ENCODE measurements at regions not wholly inside any gene's neighbourhood (a gene's known extent, or its start where the extent isn't known, plus 50 kb on each side); places are given as distances from the start of the nearest gene placed in this dataset.

GRCh38 chr19:28609944-28610343, 603.0 kb downstream of the UQCRFS1 start:
- TF ChIP-seq POLR2A (IDR thresholded peaks at IDR 0.05) (no peak), POLR2AphosphoS5 (IDR thresholded peaks at IDR 0.05) (no peak), CTCF (IDR thresholded peaks at IDR 0.05) (no peak)
- H3K4me3 ChIP-seq, result no peak overlapping the region
- H3K9me3 ChIP-seq, result peaks cover 19 to 61% of the 10 kb centered on the region in 2 donors
- no peak for DNase-seq (ENCODE audit: low spot score in 2 of 2)
- no peaks in the 10 kb centered on the region for H3K36me3 ChIP-seq
- no peak overlapping the region for H3K27ac ChIP-seq
- H3K4me1 ChIP-seq, result no peaks in the 10 kb centered on the region
- intact Hi-C loops (cut with DNase I; ENCODE audit: low total_unique reads), result no loop called here
- H3K27me3 ChIP-seq, result no peaks in the 10 kb centered on the region

GRCh38 chr19:28609091-28609755, 603.7 kb downstream of the UQCRFS1 start:
- no peak overlapping the region for H3K4me3 ChIP-seq
- intact Hi-C loops (cut with DNase I; ENCODE audit: low total_unique reads), result no loop called here
- H3K4me1 ChIP-seq, result no peaks in the 10 kb centered on the region
- peaks cover 16 to 54% of the 10 kb centered on the region in 2 donors for H3K9me3 ChIP-seq
- no peak for DNase-seq (ENCODE audit: low spot score in 2 of 2)
- no peak overlapping the region for H3K27ac ChIP-seq
- H3K27me3 ChIP-seq, result no peaks in the 10 kb centered on the region
- no peak for TF ChIP-seq POLR2AphosphoS5 (IDR thresholded peaks at IDR 0.05)
- TF ChIP-seq POLR2A (IDR thresholded peaks at IDR 0.05), result no peak
- no peak for TF ChIP-seq CTCF (IDR thresholded peaks at IDR 0.05)
- H3K36me3 ChIP-seq, result no peaks in the 10 kb centered on the region

DNA sequence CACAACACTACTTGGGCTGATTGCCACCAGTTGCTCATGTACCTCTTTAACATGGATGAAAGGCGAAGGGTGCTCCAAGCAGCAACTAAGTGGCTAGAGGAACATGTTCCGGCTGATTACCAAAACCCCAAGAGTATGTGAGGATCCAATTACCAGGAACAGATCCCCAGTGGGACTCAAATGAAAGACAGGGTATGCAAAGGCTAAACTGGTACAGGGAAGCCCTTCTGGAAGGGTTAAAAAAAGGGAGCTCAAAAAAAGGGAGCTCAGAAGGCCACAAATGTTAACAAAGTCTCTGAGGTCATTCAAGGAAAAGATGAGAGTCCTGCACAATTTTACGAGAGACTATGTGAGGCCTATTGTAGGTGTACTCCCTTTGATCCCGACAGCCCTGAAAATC, 604.7 kb downstream of the UQCRFS1 start:
- Histone ChIP-seq H3K9me3 (peaks cover 16 to 45% of the 10 kb centered on the region in 2 donors), H3K27me3 (no peaks in the 10 kb centered on the region), H3K4me3 (no peak overlapping the region), H3K4me1 (no peaks in the 10 kb centered on the region), H3K27ac (no peak overlapping the region), H3K36me3 (no peaks in the 10 kb centered on the region)
- intact Hi-C loops (cut with DNase I; ENCODE audit: low total_unique reads), result no loop called here
- TF ChIP-seq POLR2A (IDR thresholded peaks at IDR 0.05), result no peak
- DNase-seq (ENCODE audit: low spot score in 2 of 2), result no peak

DNA sequence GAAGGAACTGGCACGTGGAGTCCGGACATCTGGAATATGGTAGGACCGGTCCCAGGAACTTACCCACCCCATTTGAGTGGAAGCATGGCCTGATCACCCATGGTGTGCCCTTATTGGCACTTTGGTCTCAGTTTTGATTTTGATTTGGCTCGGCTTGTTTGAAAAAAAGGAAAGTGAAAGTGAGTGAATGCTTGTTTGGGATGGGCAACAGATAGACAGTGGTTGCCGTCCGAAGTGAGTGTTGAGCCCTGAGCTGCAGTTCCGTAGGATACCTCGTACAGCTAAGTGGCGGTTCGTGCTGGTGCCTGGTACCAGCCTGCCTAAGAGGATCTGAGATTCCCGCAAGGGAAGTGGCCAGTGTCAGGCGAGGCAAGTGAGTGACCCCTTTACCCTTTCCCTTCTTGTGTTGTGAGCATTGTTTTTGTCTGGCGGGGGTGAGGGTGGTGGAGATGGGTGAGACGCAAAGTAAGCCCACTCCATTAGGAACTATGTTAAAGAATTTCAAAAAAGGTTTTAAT, 605.8 kb downstream of the UQCRFS1 start:
- intact Hi-C loops (cut with DNase I; ENCODE audit: low total_unique reads), result no loop called here
- Histone ChIP-seq H3K4me1 (no peaks in the 10 kb centered on the region), H3K9me3 (peaks cover 12 to 45% of the 10 kb centered on the region in 2 donors), H3K27me3 (no peaks in the 10 kb centered on the region), H3K4me3 (no peak overlapping the region), H3K36me3 (no peaks in the 10 kb centered on the region), H3K27ac (no peak overlapping the region)
- no peak for DNase-seq (ENCODE audit: low spot score in 2 of 2)
- TF ChIP-seq CTCF (IDR thresholded peaks at IDR 0.05) (no peak), POLR2A (IDR thresholded peaks at IDR 0.05) (no peak), POLR2AphosphoS5 (IDR thresholded peaks at IDR 0.05) (no peak)

DNA sequence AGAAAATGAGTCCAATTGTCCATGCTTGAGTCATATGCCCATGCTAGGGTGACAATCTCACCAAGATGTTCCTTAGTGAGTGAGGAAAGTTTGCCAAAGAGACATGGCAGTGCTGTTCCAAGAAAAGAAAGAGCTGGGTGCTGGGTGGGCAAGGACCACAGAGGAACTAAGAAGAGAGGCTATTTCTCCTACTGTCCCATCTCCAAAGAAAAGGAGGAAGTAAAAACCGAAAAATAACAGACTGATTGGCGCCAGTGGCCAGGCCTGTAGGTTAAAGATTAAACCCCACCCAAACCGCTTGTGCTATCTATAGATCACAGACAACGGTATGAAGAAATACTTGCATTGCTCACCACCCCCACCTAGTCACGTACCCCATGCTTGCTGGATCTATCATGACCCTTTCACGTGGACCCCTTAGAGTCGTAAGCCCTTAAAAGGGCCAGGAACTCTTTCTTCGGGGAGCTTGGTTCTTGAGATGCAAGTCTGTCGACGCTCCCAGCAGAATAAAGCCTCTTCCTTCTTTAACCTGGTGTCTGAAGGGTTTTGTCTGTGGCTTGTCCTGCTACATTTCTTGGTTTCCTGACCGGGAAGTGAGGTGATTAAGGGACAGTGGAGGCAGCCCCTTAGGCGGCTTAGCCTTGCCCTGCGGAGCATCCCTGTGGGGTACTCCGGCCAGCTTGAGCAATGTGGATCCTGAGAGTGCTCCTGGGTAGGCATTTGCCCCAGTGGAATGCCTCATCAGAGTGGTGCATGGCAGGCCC, 606.5 kb downstream of the UQCRFS1 start:
- H3K27me3 ChIP-seq, result no peaks in the 10 kb centered on the region
- DNase-seq (ENCODE audit: low spot score in 2 of 2), result no peak
- no peak overlapping the region for H3K4me3 ChIP-seq
- peaks cover 12 to 45% of the 10 kb centered on the region in 2 donors for H3K9me3 ChIP-seq
- no peaks in the 10 kb centered on the region for H3K4me1 ChIP-seq
- TF ChIP-seq POLR2A (IDR thresholded peaks at IDR 0.05), result no peak
- no peak for TF ChIP-seq CTCF (IDR thresholded peaks at IDR 0.05)
- no peak for TF ChIP-seq POLR2AphosphoS5 (IDR thresholded peaks at IDR 0.05)
- intact Hi-C loops (cut with DNase I; ENCODE audit: low total_unique reads), result no loop called here
- no peaks in the 10 kb centered on the region for H3K36me3 ChIP-seq
- H3K27ac ChIP-seq, result no peak overlapping the region
